GM12864 (cell line): ENCODE measurements at regions not wholly inside any gene's neighbourhood (a gene's known extent, or its start where the extent isn't known, plus 50 kb on each side); places are given as distances from the start of the nearest gene placed in this dataset.

ENCODE experiments used
- DNase-seq: peaks from one replicate; pipeline ENCODE4 v3.0.0-alpha.2; 2011; ENCODE audit warnings: low read depth
- H3K4me3 ChIP-seq: 2 replicates; pipeline ENCODE4 v1.5.1; 2011; ENCODE audit warnings: mild to moderate bottlenecking, low read depth, low read length, control low read depth
- CTCF ChIP-seq: IDR thresholded peaks from 2 replicates; pipeline ENCODE4 v1.5.1; 2011; ENCODE audit warnings: low read depth, mild to moderate bottlenecking, moderate library complexity, low read length, control low read depth, inconsistent platforms; ENCODE audit errors: missing control alignments

GRCh38 chr5:91225848-91226686 is 157.1 kb downstream of the ARRDC3 start:
- H3K4me3 ChIP-seq: no peak overlapping the region
- DNase-seq: peak; percentile 39
- TF ChIP-seq CTCF: peak; percentile 62

GRCh38 chr5:91224969-91225368 is 158.1 kb downstream of the ARRDC3 start:
- H3K4me3 ChIP-seq: no peak overlapping the region
- no peak for TF ChIP-seq CTCF
- DNase-seq: no peak

- TF ChIP-seq CTCF: no peak
- DNase-seq: no peak
- no peak overlapping the region for H3K4me3 ChIP-seq
Measured at GRCh38 chr5:91224456-91224855, 158.7 kb downstream of the ARRDC3 start.

- H3K4me3 ChIP-seq: no peak overlapping the region
- DNase-seq: no peak
- no peak for TF ChIP-seq CTCF
Measured at GRCh38 chr5:91223886-91224285, 159.2 kb downstream of the ARRDC3 start.

- no peak for TF ChIP-seq CTCF
- H3K4me3 ChIP-seq: no peak overlapping the region
- DNase-seq: no peak
Measured at GRCh38 chr5:91222482-91222881, 160.6 kb downstream of the ARRDC3 start.

- DNase-seq: no peak
- H3K4me3 ChIP-seq: no peak overlapping the region
- no peak for TF ChIP-seq CTCF
Measured at GRCh38 chr5:91221917-91222316, 161.2 kb downstream of the ARRDC3 start.

- H3K4me3 ChIP-seq: no peak overlapping the region
- no peak for DNase-seq
- TF ChIP-seq CTCF: peak; percentile 58
Measured at GRCh38 chr5:91219803-91220371, 163.2 kb downstream of the ARRDC3 start.
